Astrocyte (in vitro differentiated cells and primary cell): ENCODE measurements at regions not wholly inside any gene's neighbourhood (a gene's known extent, or its start where the extent isn't known, plus 50 kb on each side); places are given as distances from the start of the nearest gene placed in this dataset.

ENCODE experiments used
- CTCF ChIP-seq: IDR thresholded peaks from 2 replicates; pipeline ENCODE4 v1.5.1; 2011; ENCODE audit warnings: low read depth, mild to moderate bottlenecking, inconsistent platforms, low read length, moderate library complexity; ENCODE audit not compliant: insufficient read depth
- EZH2 ChIP-seq: IDR thresholded peaks from 2 replicates; pipeline ENCODE4 v1.6.1; 2012; ENCODE audit warnings: mild to moderate bottlenecking, low read length, inconsistent platforms; ENCODE audit not compliant: insufficient read depth

DNA sequence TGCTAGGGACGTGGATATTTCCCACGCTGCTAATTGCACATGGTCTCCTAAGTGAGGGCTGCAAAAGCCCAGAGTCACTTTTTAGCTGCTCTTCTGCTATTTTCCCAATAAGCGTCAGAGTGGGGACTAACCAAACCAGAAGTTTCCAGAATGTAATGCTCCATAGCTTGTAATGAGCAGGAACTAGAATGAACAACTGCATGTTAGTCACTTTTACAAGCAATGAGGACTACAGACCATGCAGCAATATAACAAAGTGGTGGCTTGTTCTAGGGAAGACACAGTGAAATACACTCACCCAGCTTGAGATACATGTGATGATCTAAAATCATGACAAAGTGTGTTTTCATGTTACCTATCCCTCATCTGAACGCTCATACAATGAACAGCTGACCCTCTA is 314.1 kb upstream of the SGK1 start:
- TF ChIP-seq CTCF (no peak), EZH2 (no peak)
